GM04503 (cell line): ENCODE measurements at regions not wholly inside any gene's neighbourhood (a gene's known extent, or its start where the extent isn't known, plus 50 kb on each side); places are given as distances from the start of the nearest gene placed in this dataset.
"Not testable (repeated sequence)": the region's sequence is repeated elsewhere in the genome, so short reads cannot be mapped to it uniquely, and the experiment has no call there.

Experiments used
- DNase-seq: peaks from one replicate; pipeline ENCODE4 v3.0.0-alpha.2; 2012; ENCODE audit warnings: low read depth

DNA sequence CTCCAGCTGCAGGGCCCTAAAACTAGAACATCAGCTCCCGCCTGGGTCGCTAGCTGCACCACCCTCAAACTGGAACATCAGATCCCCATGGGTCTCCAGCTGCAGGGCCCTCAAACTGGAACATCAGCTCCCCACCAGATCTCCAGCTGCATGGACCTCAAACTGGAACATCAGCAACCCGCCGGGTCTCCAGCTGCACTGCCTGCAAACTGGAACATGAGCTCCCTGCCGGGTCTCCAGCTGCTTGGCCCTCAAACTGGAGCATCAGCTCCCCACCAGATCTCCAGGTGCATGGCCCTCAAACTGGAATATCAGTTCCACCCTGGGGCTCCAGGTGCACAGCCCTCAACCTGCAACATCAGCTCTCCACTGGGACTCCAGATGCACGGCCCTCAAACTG, 82.7 kb downstream of the TFRC start:
- DNase-seq, result not testable (repeated sequence)

- DNase-seq, result not testable (repeated sequence)
These were observed 85.6 kb downstream of the TFRC start for GRCh38 chr3:195996314-195996713.

- DNase-seq, result not testable (repeated sequence)
These were observed 86.0 kb upstream of the TNK2 start for GRCh38 chr3:195994343-195994742.

DNA sequence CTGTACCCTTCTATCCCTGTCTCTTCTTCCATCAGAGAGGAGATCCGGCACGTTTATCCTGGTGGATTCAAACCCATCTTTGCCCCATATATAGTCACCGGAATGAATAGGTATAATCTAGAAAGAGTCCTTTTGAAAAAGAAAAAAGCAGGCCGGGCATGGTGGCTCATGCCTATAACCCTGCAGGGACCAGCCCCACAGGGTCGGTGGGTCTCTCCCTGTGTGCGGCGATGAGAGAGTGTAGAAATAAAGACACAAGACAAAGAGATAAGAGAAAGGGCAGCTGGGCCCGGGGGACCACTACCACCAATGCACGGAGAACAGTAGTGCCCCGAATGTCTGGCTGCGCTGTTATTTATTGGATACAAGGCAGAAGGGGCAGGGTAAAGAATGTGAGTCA, 85.3 kb upstream of the TNK2 start:
- DNase-seq, result not testable (repeated sequence)

DNA sequence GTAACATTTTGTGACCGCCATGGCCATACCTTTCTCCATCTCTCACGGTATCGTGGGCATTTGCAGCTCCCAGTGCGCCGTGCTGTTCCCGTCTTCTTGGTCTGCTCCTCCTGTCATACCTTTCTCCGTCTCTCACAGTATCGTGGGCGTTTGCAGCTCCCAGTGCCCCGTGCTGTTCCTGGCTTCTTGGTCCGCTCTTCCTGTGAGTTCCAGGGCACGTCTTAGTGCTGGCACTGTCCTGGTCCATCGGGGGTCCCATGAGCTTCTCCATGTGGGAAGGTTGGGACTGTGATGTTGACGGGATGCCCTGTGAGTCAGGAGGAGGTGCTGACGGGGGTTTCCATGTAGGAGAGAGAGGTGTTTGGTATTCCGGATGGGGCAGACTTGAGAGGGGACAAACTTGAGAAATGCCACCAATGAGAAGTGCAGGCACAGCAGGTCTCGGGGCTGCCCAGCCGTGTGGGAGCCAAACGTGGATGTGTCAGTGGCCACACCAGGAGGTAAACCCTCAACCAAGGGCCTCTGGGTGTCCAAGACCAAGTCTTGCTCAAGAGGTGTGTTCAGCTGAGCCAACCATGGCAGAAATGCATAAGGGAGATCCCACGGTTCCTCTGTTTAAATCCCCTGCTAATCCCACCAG, 84.7 kb upstream of the TNK2 start:
- DNase-seq, result not testable (repeated sequence)

GRCh38 chr3:195991986-195992385, 83.6 kb upstream of the TNK2 start:
- DNase-seq, result not testable (repeated sequence)

DNA sequence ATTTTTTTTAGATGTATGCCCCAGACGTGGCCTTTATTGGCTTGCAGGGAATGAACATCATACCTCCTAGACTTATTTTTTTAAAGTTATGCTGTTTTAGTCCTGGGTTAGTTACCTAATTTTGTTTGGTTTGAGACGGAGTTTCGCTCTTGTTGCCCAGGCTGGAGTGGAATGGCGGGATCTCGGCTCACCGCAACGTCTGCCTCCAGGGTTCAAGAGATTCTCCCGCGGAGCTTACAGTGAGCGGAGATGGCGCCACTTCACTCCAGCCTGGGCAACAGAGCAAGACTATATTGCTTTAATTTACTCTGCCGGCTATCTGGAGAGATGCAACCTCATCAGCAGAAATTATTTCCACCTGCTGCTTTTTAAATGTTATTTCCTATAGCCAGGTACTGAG, 82.9 kb upstream of the TNK2 start:
- DNase-seq, result not testable (repeated sequence)

- DNase-seq, result not testable (repeated sequence)
These were observed 82.5 kb upstream of the TNK2 start for GRCh38 chr3:195990841-195991174.

GRCh38 chr3:195989921-195990840, 81.8 kb upstream of the TNK2 start:
- peak; percentile 14 for DNase-seq

GRCh38 chr3:195989197-195989920, 81.0 kb upstream of the TNK2 start:
- DNase-seq, result not testable (repeated sequence)

DNA sequence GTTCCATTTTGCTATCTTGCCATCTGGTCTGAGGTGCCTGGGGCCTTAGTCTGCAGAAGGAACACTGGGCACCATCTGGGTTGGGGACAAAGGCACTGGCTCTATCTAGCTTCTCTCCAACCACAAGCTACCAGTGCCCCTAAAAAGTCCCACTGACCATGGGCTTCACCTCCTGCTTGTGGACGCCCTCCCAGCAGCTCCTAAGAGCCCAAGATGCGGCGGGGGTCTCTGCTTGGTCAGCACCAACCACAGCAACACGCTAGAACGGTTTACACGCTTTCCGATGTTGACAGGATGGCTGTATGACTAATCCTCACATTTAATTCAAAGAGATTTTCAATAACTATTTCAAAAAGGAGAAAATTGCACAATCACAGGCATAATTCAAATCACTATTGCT, 80.4 kb upstream of the TNK2 start:
- DNase-seq, result not testable (repeated sequence)

GRCh38 chr3:195987001-195987400, 78.7 kb upstream of the TNK2 start:
- not testable (repeated sequence) for DNase-seq

DNA sequence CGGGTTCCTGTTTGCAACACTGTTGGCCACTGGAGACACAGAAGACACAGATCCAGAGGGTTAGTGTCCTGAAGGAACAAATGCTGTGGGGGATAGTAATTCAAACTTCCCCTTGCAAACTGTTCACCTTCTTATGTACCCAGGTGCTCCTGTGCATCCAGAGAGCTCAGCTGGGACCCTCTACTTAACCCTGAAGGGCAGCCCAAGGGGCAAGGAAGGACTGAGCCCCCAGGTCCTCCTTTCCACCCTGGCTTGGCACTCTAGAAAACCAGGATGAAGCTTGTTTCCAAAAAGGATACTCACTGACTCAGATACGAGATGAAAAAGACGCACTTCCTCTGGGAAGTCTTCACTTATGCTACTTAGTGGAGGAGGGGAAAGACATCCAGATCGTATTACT, 78.2 kb upstream of the TNK2 start:
- not testable (repeated sequence) for DNase-seq

DNA sequence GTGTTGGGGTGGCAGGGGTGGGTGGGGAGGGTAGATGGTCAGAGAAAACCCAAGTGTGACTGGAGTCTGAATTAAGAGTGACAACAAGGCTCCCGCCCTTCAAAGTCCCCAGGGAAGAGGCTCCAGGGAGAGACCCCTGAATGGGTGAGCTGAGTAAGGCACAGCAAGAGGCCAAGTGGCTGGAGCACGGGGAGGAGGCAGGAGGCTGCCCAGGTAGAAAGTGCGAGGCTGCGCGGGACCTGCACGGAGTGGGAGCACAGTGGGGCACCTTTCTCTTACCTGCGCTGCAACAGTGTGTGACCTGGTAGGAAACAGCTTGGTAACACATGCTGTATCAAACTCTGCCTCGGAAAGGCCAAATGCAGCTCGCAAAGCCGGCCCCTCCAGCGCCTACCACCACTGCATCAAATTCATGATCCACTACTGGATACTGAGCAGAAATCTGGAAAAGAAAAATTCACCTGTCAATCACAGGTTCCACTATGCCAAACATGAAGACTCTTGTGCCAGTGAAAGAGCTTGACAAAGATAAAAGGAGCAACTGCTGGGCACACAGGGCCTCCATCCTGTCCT, 77.1 kb upstream of the TNK2 start:
- DNase-seq, result not testable (repeated sequence)

DNA sequence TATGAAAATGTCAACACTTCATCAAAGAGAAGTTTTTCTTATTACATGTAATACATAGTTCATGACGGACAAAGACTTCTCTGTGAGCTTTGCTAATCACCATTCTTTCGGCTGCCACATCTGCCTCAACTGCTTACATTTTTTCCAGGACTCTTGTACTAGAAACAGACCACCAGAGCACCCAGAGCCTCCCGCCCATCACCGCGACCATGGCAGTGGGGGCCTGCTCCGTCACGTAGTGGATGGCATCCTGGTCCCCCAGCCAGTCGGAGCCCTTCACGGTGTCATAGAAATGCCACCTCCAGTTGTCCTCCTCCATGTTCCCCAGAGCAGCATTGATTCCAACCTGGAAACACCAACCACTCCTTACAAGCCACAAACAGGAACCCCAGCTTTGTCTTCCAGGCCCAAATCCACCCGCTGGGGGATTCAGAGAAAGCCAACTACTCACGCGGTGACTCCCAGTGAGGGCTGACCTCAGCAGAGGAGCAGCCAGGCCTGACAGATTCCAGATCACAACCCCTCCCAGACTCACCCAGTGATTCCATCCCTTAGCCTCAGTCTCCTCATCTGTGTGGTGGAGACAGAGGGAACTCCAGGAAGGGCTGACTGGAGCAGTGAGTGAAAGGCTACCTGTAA, 76.2 kb upstream of the TNK2 start:
- DNase-seq, result not testable (repeated sequence)

DNA sequence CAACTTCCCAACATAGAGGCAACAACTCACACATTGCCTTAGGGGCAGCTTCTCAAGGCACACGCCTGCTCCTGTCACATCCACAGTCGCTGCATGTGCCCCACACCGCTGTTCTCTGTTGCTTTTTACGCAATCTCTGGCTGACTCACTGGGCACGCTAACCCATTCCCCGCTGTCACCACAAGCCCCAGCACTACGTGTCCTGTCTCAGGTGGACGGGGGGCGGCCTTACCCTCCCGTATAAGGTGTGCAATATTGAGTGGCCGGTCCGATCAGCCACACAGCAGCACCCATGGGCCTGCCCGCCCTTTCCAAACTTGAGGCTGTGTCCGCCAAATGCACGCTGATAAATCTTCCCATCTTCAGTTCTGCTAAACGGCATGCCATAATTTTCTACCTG, 75.5 kb upstream of the TNK2 start:
- DNase-seq, result not testable (repeated sequence)

DNA sequence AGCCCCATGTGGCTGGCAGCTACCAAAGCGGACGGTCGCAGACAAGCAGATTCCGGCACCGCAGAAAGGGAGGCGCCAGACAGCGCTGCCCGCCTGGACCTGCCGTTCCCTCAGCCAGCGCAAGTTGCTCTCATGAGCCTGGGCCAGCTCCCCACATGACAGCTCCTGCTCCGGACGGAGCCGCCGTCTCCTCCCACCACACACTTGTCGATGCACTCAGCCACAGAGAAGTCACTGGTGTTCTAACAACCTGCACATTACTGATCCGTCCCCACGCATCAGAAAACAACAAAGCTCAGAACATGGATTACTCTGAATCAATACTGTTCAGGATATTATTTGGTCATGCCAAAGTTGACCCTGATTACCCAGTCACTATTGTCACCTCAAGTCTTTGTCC, 74.4 kb upstream of the TNK2 start:
- not testable (repeated sequence) for DNase-seq

GRCh38 chr3:195981778-195982177, 73.4 kb upstream of the TNK2 start:
- not testable (repeated sequence) for DNase-seq

DNA sequence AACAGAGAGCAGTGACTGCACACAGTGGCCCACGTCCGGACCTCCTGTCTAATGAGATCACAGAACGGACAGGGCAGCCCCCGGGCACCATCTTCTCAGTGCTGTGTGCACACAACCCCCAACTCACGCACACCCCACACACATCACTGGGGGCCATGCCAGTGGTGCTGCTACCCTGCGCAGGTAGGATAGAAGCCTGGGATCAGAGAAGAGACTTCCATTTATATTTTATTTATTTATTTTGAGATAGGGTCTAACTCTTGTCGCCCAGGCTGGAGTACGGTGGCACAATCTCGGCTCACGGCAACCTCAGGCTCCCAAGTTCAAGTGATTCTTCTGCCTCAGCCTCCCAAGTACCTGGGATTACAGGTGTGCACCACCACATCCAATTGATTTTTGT, 71.5 kb upstream of the TNK2 start:
- not testable (repeated sequence) for DNase-seq

GRCh38 chr3:195978585-195978984, 70.2 kb upstream of the TNK2 start:
- not testable (repeated sequence) for DNase-seq

DNA sequence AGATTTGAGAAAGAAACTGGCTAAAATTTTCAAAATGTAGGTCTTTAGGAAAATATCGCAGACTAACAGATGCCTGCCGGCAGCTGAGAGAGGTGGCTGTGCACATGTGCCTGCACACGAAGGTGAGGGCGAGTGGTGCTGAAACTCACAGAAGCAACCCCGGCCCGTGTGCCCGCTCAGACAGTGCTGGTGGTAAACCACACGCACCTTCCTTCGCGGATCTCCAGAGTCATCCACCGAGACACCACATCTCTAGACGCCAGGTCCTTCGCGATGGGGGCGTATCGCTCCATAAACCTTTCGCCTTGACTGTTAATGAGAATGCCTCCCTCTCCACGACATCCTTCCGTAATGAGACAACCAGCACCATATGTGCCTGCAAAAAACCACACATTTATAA, 68.5 kb upstream of the TNK2 start:
- DNase-seq, result not testable (repeated sequence)

DNA sequence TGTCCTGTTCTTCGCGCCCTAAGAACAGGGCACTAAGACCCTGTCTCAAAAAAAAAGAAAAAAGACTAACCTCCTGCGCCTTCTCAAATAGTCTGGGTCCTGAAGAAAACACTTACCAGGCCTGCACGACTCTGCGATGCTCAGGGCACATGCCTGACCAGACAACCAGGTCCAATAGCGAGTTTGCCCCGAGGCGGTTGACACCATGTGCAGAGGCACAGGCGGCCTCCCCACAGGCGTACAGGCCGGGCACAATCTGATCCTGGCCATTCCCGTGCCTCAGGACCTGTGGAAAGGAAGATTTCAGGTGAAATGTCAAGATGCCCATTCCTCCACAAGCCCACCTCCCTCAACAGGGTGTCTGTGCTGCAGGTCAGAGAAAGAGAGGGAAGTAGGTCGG, 65.9 kb upstream of the TNK2 start:
- DNase-seq, result not testable (repeated sequence)
